UCSD-AML1 (cell line): ENCODE measurements at regions not wholly inside any gene's neighbourhood (a gene's known extent, or its start where the extent isn't known, plus 50 kb on each side); places are given as distances from the start of the nearest gene placed in this dataset.

Experiments
- DNase-seq: peaks from one replicate; lab custom pipeline; 2025; ENCODE audit not compliant: unreplicated experiment; lab: John Stamatoyannopoulos, UW

GRCh38 chr10:47225219-47225927, 74.6 kb upstream of the GDF10 start:
- DNase-seq = no peak

- DNase-seq = no peak
Observed at GRCh38 chr10:47225928-47226645, 73.9 kb upstream of the GDF10 start.

GRCh38 chr10:47230482-47230881, 69.5 kb upstream of the GDF10 start:
- DNase-seq = no peak

- DNase-seq = no peak
Observed at GRCh38 chr10:47230957-47231356, 69.0 kb upstream of the GDF10 start.

GRCh38 chr10:47231414-47231813, 68.6 kb upstream of the GDF10 start:
- DNase-seq = no peak

- no peak for DNase-seq
Observed at GRCh38 chr10:47233631-47234030, 66.4 kb upstream of the GDF10 start.

GRCh38 chr10:47235484-47235883, 64.5 kb upstream of the GDF10 start:
- DNase-seq = no peak

GRCh38 chr10:47237316-47238260, 62.4 kb upstream of the GDF10 start:
- no peak for DNase-seq

- DNase-seq = no peak
Observed at GRCh38 chr10:47238331-47239095, 61.5 kb upstream of the GDF10 start.

GRCh38 chr10:47239211-47239610, 60.8 kb upstream of the GDF10 start:
- no peak for DNase-seq

GRCh38 chr10:47240173-47240572, 59.8 kb upstream of the GDF10 start:
- no peak for DNase-seq

- DNase-seq = no peak
Observed at GRCh38 chr10:47241256-47241655, 58.7 kb upstream of the GDF10 start.

- no peak for DNase-seq
Observed at GRCh38 chr10:47241946-47242867, 57.8 kb upstream of the GDF10 start.

GRCh38 chr10:47243356-47243755, 56.6 kb upstream of the GDF10 start:
- DNase-seq = no peak

- DNase-seq = no peak
Observed at GRCh38 chr10:47243791-47244190, 56.2 kb upstream of the GDF10 start.

GRCh38 chr10:47244560-47245500, 55.2 kb upstream of the GDF10 start:
- no peak for DNase-seq

GRCh38 chr10:47245731-47246350, 54.2 kb upstream of the GDF10 start:
- no peak for DNase-seq
